B cell (primary cell): ENCODE measurements at regions not wholly inside any gene's neighbourhood (a gene's known extent, or its start where the extent isn't known, plus 50 kb on each side); places are given as distances from the start of the nearest gene placed in this dataset.

Experiments used
- ATAC-seq: fragments of 200-7000 bp; cut with Tn5 transposase; one replicate; pipeline ENCODE4 v1.10.0; 2021; ENCODE audit warnings: low read depth, mild to moderate bottlenecking, moderate number of reproducible peaks, moderate library complexity
- CTCF ChIA-PET: fragments of 350-600 bp; sonication (Branson Sonifier 250); formaldehyde crosslinking; loops from one replicate; lab custom pipeline; 2021; ENCODE audit warnings: antibody characterized with exemption, inconsistent platforms; lab: Charles Lee
- POLR2A ChIA-PET: fragments of 350-600 bp; sonication (Branson Sonifier 250); formaldehyde crosslinking; loops from one replicate; lab custom pipeline; 2021; ENCODE audit warnings: antibody characterized with exemption; lab: Charles Lee
- DNase-seq: peaks from one replicate; pipeline ENCODE4 v3.0.0; 2013
- H2AFZ ChIP-seq: 2 replicates; pipeline ENCODE4 v1.6.1; 2012; ENCODE audit warnings: mild to moderate bottlenecking, low read depth, low read length; ENCODE audit not compliant: insufficient read depth, poor library complexity, severe bottlenecking
- H3K27ac ChIP-seq, 2 donors: 1 replicate in 1 of 2; 2 replicates in 1 of 2; pipeline ENCODE4 v1.5.1; 2012 to 2013; ENCODE audit warnings: low read length in 2 of 2, mild to moderate bottlenecking in 2 of 2, moderate library complexity in 1 of 2
- H3K27me3 ChIP-seq, 4 experiments: fragments of 200-600 bp in 1 of 4; sonication (generic) in 1 of 4; replicated peaks in 1 of 4; 1 replicate in 2 of 4; 2 replicates in 2 of 4; pipeline versions ENCODE4 v1.6.1 to v1.7.0; 2013 to 2016; ENCODE audit warnings: low read length in 3 of 4, mild to moderate bottlenecking in 2 of 4, mixed read lengths in 1 of 4, moderate library complexity in 1 of 4; ENCODE audit not compliant: insufficient read depth in 4 of 4, control insufficient read depth in 3 of 4; ENCODE audit errors: control extremely low read depth in 1 of 4
- H3K36me3 ChIP-seq, 2 experiments: replicated peaks in 1 of 2; 1 replicate in 1 of 2; 2 replicates in 1 of 2; pipeline versions ENCODE4 v1.6.1 to v1.7.1; 2013; ENCODE audit warnings: low read length in 1 of 2; ENCODE audit not compliant: insufficient read depth in 2 of 2, control insufficient read depth in 1 of 2; ENCODE audit errors: control extremely low read depth in 1 of 2, extremely low read depth in 1 of 2
- H3K4me1 ChIP-seq, 2 donors: fragments of 200-600 bp in 1 of 2; sonication (generic) in 1 of 2; 1 replicate in 1 of 2; 2 replicates in 1 of 2; pipeline versions ENCODE4 v1.5.1 to v1.6.1; 2013 to 2017; ENCODE audit warnings: low read length in 2 of 2; ENCODE audit not compliant: control insufficient read depth in 2 of 2, insufficient read depth in 2 of 2
- H3K4me2 ChIP-seq: replicated peaks from 2 replicates; pipeline ENCODE3; 2012; ENCODE audit warnings: mild to moderate bottlenecking, low read depth, low read length; ENCODE audit not compliant: poor library complexity, severe bottlenecking
- H3K4me3 ChIP-seq, 5 experiments: fragments of 200-600 bp in 1 of 5; sonication (generic) in 1 of 5; 1 replicate in 3 of 5; 2 replicates in 2 of 5; pipeline versions ENCODE4 v1.5.1 to v1.7.0; 2011 to 2016; ENCODE audit warnings: low read length in 4 of 5, mild to moderate bottlenecking in 4 of 5, low read depth in 2 of 5, control low read depth in 1 of 5, moderate library complexity in 1 of 5; ENCODE audit not compliant: insufficient read depth in 1 of 5; ENCODE audit errors: control extremely low read depth in 1 of 5, extremely low read depth in 1 of 5
- H3K79me2 ChIP-seq: fragments of 200-600 bp; sonication (generic); one replicate; pipeline ENCODE4 v1.6.0; 2016; ENCODE audit warnings: low read length; ENCODE audit not compliant: control insufficient read depth, insufficient read depth
- H3K9ac ChIP-seq: fragments of 200-600 bp; sonication (generic); 2 replicates; pipeline ENCODE4 v1.6.1; 2017; ENCODE audit warnings: mild to moderate bottlenecking, low read length, moderate library complexity
- H3K9me3 ChIP-seq, 3 donors: one replicate each; pipeline versions ENCODE4 v1.6.1 to v1.7.1; 2013; ENCODE audit warnings: low read length in 2 of 3; ENCODE audit not compliant: control insufficient read depth in 2 of 3, insufficient read depth in 1 of 3; ENCODE audit errors: control extremely low read depth in 1 of 3
- H4K20me1 ChIP-seq: 2 replicates; pipeline ENCODE4 v1.6.0; 2012; ENCODE audit warnings: mild to moderate bottlenecking, low read length; ENCODE audit not compliant: insufficient read depth, control insufficient read depth, poor library complexity, severe bottlenecking
- H3K27ac Mint-ChIP-seq: one replicate; pipeline ENCODE4 v1.8.0; 2021; ENCODE audit warnings: mixed read lengths
- H3K27me3 Mint-ChIP-seq: one replicate; pipeline ENCODE4 v1.8.0; 2021; ENCODE audit warnings: mixed read lengths
- H3K4me1 Mint-ChIP-seq: one replicate; pipeline ENCODE4 v1.8.0; 2021; ENCODE audit warnings: mixed read lengths
- H3K4me3 Mint-ChIP-seq: one replicate; pipeline ENCODE4 v1.8.0; 2021; ENCODE audit warnings: mixed read lengths
- H3K9me3 Mint-ChIP-seq: one replicate; pipeline ENCODE4 v1.8.0; 2022; ENCODE audit warnings: mixed read lengths; ENCODE audit not compliant: insufficient read depth
- CTCF ChIP-seq: fragments of 200-600 bp; IDR thresholded peaks from one replicate; pipeline ENCODE4 v1.8.0; 2022; ENCODE audit warnings: antibody characterized with exemption, mild to moderate bottlenecking
- EZH2 ChIP-seq: IDR thresholded peaks from 2 replicates; pipeline ENCODE4 v1.6.1; 2012; ENCODE audit warnings: borderline replicate concordance, low read depth, mild to moderate bottlenecking, moderate library complexity, low read length; ENCODE audit not compliant: insufficient read depth, poor library complexity, severe bottlenecking
- WGBS: methylation state at CpG from one replicate; pipeline ENCODE4 v1.1.5; 2013; ENCODE audit warnings: missing lambda C conversion rate; ENCODE audit not compliant: insufficient coverage; 5-methylcytosine and 5-hydroxymethylcytosine counted together
- intact Hi-C: fragments of 100-400 bp; cut with micrococcal nuclease; formaldehyde crosslinking; loops from one replicate; pipeline ENCODE4 v1.10.0; 2022

- H3K4me1 ChIP-seq, result no peaks in the 10 kb centered on the region
- no peaks in the 10 kb centered on the region for H3K27me3 ChIP-seq
- intact Hi-C loops, result no loop called here
- H3K4me3 Mint-ChIP-seq, result no peak overlapping the region
- no peaks in the 10 kb centered on the region for H3K36me3 ChIP-seq
- no peak overlapping the region for H2AFZ ChIP-seq
- DNase-seq (no peak), ATAC-seq (no peak)
- H4K20me1 ChIP-seq, result no peaks in the 10 kb centered on the region
- no CpG with 5 or more reads among the region's 1 CpG for WGBS
- H3K9me3 ChIP-seq, result peaks cover 0 to 4% (median 0%) of the 10 kb centered on the region in 3 donors
- H3K9ac ChIP-seq, result no peak overlapping the region
- H3K27ac ChIP-seq, result no peak overlapping the region
- no peak overlapping the region for H3K27ac Mint-ChIP-seq
- ChIA-PET CTCF (no interaction called here), POLR2A (no interaction called here)
- H3K27me3 Mint-ChIP-seq, result peaks cover 13% of the 10 kb centered on the region
- no peaks in the 10 kb centered on the region for H3K4me1 Mint-ChIP-seq
- no peak overlapping the region for H3K4me3 ChIP-seq
- H3K79me2 ChIP-seq, result no peaks in the 10 kb centered on the region
- no peak overlapping the region for H3K4me2 ChIP-seq
- no peaks in the 10 kb centered on the region for H3K9me3 Mint-ChIP-seq
- no peak for TF ChIP-seq CTCF
- TF ChIP-seq EZH2, result no peak
Measured at GRCh38 chr10:10503772-10504171, 513.9 kb upstream of the CELF2 start.

- no peaks in the 10 kb centered on the region for H3K79me2 ChIP-seq
- Mint-ChIP-seq H3K9me3 (no peaks in the 10 kb centered on the region), H3K4me3 (no peak overlapping the region), H3K27ac (no peak overlapping the region), H3K27me3 (peaks cover 18% of the 10 kb centered on the region), H3K4me1 (no peaks in the 10 kb centered on the region)
- POLR2A ChIA-PET, result no interaction called here
- intact Hi-C loops, result no loop called here
- no peaks in the 10 kb centered on the region for H3K4me1 ChIP-seq
- H3K9ac ChIP-seq, result no peak overlapping the region
- DNase-seq, result no peak
- 29% methylated on average over 1 of the region's 3 CpGs for WGBS
- H3K4me3 ChIP-seq, result no peak overlapping the region
- peaks cover 0 to 2% (median 0%) of the 10 kb centered on the region in 4 experiments for H3K27me3 ChIP-seq
- CTCF ChIA-PET, result no interaction called here
- no peak overlapping the region for H2AFZ ChIP-seq
- no peak overlapping the region for H3K4me2 ChIP-seq
- no peak for TF ChIP-seq EZH2
- TF ChIP-seq CTCF, result no peak
- H3K36me3 ChIP-seq, result no peaks in the 10 kb centered on the region
- no peak for ATAC-seq
- no peak overlapping the region for H3K27ac ChIP-seq
- no peaks in the 10 kb centered on the region for H4K20me1 ChIP-seq
- no peaks in the 10 kb centered on the region for H3K9me3 ChIP-seq
Measured at GRCh38 chr10:10508211-10508610, 509.5 kb upstream of the CELF2 start.
